ENCODE measurements at regions not wholly inside any gene's neighbourhood (a gene's known extent, or its start where the extent isn't known, plus 50 kb on each side); places are given as distances from the start of the nearest gene placed in this dataset.

GRCh38 chr1:30199563-30199962, 523.8 kb downstream of the MATN1 start:
- Histone ChIP-seq H3K4me3 (replicated peaks in 1 of 3) (no peak overlapping the region), H3K27ac (no peak overlapping the region), H3K36me3 (no peaks in the 10 kb centered on the region), H3K9me3 (no peaks in the 10 kb centered on the region), H3K4me1 (no peaks in the 10 kb centered on the region), H3K27me3 (no peaks in the 10 kb centered on the region)
- TF ChIP-seq CTCF (IDR thresholded peaks at IDR 0.05), result no peak
- no peak for TF ChIP-seq POLR2A (IDR thresholded peaks at IDR 0.05)
- intact Hi-C loops (cut with DNase I), result no loop called here
- WGBS, 2 donors, result 74 to 87% methylated on average over 8 of the region's 8 CpGs
- no peak for DNase-seq

DNA sequence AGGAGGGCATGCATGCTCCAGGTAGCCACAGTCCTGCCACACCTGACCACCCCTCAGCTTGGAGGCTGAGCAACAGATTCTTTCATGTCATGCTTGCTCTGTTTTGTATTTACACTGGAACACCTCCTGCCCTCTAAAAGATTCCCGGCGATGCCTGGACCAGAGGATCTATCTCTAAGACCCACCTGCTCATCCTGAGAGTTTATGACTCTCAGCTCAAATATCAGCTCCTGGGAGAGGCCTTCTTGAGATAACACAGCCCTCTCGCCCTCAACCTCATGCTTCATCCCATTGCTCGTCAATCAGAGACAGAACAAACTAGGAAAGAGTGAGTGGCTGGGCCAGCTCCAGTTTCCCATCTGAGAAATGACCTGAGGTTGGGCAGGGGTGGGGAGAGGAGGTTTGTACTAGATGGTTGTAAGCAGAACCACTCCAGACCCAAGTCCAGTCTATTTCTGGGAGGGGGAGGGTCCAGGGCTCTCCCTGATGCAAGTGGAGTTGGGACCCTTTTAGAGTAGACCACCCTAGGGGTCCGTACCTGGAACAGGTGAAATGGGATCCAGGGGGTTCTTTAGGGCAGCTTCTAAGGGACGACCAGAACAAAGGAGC, 524.5 kb downstream of the MATN1 start:
- no peak for DNase-seq
- Histone ChIP-seq H3K4me1 (no peaks in the 10 kb centered on the region), H3K27ac (no peak overlapping the region), H3K27me3 (no peaks in the 10 kb centered on the region), H3K9me3 (no peaks in the 10 kb centered on the region), H3K4me3 (replicated peaks in 1 of 3) (no peak overlapping the region), H3K36me3 (no peaks in the 10 kb centered on the region)
- no peak for TF ChIP-seq POLR2A (IDR thresholded peaks at IDR 0.05)
- no peak for TF ChIP-seq CTCF (IDR thresholded peaks at IDR 0.05)
- 48 to 49% methylated on average over 5 to 6 of the region's 6 CpGs for WGBS, 2 donors
- intact Hi-C loops (cut with DNase I), result no loop called here

- Histone ChIP-seq H3K4me3 (replicated peaks in 1 of 3) (no peak overlapping the region), H3K27ac (no peak overlapping the region), H3K9me3 (no peaks in the 10 kb centered on the region), H3K27me3 (no peaks in the 10 kb centered on the region), H3K4me1 (no peaks in the 10 kb centered on the region), H3K36me3 (no peaks in the 10 kb centered on the region)
- intact Hi-C loops (cut with DNase I), result no loop called here
- WGBS, 2 donors, result 83 to 84% methylated on average over 2 of the region's 2 CpGs
- no peak for DNase-seq
- TF ChIP-seq POLR2A (IDR thresholded peaks at IDR 0.05) (no peak), CTCF (IDR thresholded peaks at IDR 0.05) (no peak)
Observed at GRCh38 chr1:30198451-30198760, 525.0 kb downstream of the MATN1 start.

DNA sequence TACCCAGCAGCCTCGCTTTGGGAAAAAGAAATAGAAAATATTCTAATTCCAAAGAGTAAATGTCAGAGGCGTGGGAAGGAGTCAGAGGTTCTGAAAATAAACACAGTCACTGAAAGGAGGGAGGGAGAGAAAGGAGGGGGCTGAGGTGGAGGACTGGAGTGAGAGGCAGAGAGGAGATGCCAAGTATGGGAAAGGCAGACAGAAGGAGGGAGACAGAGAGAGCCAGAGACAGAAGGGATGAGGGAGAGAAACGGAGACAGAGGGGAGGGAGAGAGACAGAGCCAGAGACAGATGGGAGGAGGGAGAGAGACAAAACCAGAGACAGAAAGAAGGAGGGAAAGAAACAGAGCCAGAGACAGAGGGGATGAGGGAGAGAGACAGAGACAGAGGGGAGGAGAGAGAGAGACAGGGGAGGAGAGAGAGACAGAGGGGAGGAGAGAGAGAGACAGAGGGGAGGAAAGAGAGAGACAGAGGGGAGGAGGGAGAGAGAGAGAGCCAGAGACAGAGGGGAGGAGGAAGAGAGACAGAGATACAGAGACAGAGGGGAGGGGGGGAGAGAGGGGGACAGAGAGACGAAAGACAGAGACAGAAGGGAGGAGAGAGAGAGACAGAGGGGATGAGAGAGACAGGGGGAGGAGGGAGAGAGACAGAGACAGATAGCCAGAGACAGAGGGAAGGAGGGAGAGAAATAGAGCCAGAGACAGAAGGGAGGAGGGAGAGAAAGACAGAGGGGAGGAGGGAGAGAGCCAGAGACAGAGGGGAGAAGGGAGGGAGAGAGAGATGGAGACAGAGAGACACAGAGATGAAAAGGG, 525.5 kb downstream of the MATN1 start:
- Histone ChIP-seq H3K36me3 (no peaks in the 10 kb centered on the region), H3K9me3 (no peaks in the 10 kb centered on the region), H3K27ac (no peak overlapping the region), H3K4me1 (no peaks in the 10 kb centered on the region), H3K4me3 (replicated peaks in 1 of 3) (no peak overlapping the region), H3K27me3 (no peaks in the 10 kb centered on the region)
- WGBS, 2 donors, result 34 to 36% methylated on average over 4 of the region's 4 CpGs
- intact Hi-C loops (cut with DNase I), result no loop called here
- DNase-seq, result no peak
- TF ChIP-seq POLR2A (IDR thresholded peaks at IDR 0.05) (no peak), CTCF (IDR thresholded peaks at IDR 0.05) (no peak)

DNA sequence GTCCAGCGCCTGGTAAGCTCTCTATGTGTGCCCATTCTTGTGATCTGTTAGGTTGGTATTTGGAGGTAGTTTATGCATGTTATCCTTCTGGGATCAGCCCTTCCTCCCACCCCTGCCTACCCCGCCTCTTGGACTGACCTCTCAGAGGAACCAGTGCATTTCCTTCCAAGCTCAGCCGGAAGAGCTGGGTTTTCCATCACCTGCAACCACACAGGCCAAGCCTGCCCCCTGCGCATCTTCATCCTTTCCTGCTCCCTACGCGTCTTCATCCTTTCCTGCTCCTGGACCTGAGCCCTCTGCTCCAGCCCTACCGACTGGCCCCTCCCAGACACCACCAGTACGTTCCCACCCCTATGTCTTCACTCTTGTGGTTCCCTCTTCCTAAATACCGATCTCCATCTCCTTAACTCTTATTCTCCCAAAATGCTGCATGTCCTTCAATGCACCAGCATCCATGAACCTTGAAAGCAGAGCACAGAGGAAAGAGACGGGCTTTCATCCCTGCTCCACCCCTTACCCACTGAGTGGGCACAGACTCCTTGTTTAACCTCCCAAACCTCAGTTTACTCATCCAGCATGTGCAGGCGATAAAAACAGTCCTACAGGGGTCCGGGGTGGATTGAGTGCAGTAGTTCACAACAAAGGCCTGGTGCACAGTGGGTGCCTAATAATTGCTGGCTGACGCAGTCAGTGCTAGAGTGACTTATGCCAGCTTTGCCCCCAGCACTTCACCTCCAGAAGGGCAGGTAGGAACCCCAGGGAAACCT, 526.3 kb downstream of the MATN1 start:
- H3K36me3 ChIP-seq, result no peaks in the 10 kb centered on the region
- H3K27ac ChIP-seq, result no peak overlapping the region
- H3K9me3 ChIP-seq, result no peaks in the 10 kb centered on the region
- no peaks in the 10 kb centered on the region for H3K4me1 ChIP-seq
- DNase-seq, result no peak
- no peak overlapping the region for H3K4me3 ChIP-seq (replicated peaks in 1 of 3)
- TF ChIP-seq POLR2A (IDR thresholded peaks at IDR 0.05) (no peak), CTCF (IDR thresholded peaks at IDR 0.05) (no peak)
- no peaks in the 10 kb centered on the region for H3K27me3 ChIP-seq
- 59 to 61% methylated on average over 13 of the region's 13 CpGs for WGBS, 2 donors
- intact Hi-C loops (cut with DNase I), result no loop called here

Measured in thyroid gland (tissue), 4 donors.